HCT116 (cell line): ENCODE measurements at regions not wholly inside any gene's neighbourhood (a gene's known extent, or its start where the extent isn't known, plus 50 kb on each side); places are given as distances from the start of the nearest gene placed in this dataset.

Experiments used
- ATAC-seq: fragments of 200-7000 bp; cut with Tn5 transposase; 2 replicates; pipeline ENCODE4 v1.9.1; 2020; ENCODE audit warnings: mild to moderate bottlenecking, moderate library complexity
- BruUV-seq: library from RNA; stranded (reverse); fragments of 400-500 nt; replicated peaks from 2 replicates; lab custom pipeline; 2021; lab: Mats Ljungman, UMichigan
- CTCF ChIA-PET: fragments of 300-600 bp; sonication (Branson Sonifier 250); formaldehyde crosslinking; loops from one replicate; lab custom pipeline; 2021; ENCODE audit warnings: antibody characterized with exemption; lab: Charles Lee
- POLR2A ChIA-PET: fragments of 300-600, 350-600 bp; sonication (Branson Sonifier 250); formaldehyde crosslinking; loops from one replicate; lab custom pipeline; 2021; ENCODE audit warnings: antibody characterized with exemption; lab: Charles Lee
- RAD21 ChIA-PET, 2 experiments: fragments of 300-600 bp; sonication (Branson Sonifier 250); formaldehyde crosslinking; loops; one replicate each; lab custom pipeline; 2023; ENCODE audit warnings: low total read pairs in 2 of 2; ENCODE audit not compliant: uncharacterized antibody in 2 of 2, unreplicated experiment in 2 of 2, low non-redundant PET in 1 of 2; lab: Charles Lee
- DNase-seq: peaks from one replicate; pipeline ENCODE4 v3.0.0-alpha.2; 2010; ENCODE audit warnings: low read depth, low spot score
- H2AFZ ChIP-seq: fragments of 200-600 bp; shearing (Covaris generic), sonication (generic); 2 replicates; pipeline ENCODE4 v1.6.1; 2017; ENCODE audit warnings: low read depth, mixed run types, mixed read lengths, antibody characterized with exemption, low read length; ENCODE audit not compliant: poor library complexity, severe bottlenecking
- H3K27ac ChIP-seq: 2 replicates; pipeline ENCODE4 v1.5.1; 2012; ENCODE audit warnings: low read depth, low read length
- H3K27me3 ChIP-seq: fragments of 200-600 bp; sonication (generic); 2 replicates; pipeline ENCODE4 v1.6.1; 2016; ENCODE audit warnings: mixed run types, low read length, mixed read lengths; ENCODE audit not compliant: insufficient read depth
- H3K36me3 ChIP-seq, 2 experiments: fragments of 200-500 bp in 1 of 2; fragments of 200-600 bp in 1 of 2; sonication (Bioruptor generic) in 1 of 2; sonication (generic) in 1 of 2; 2 replicates each; pipeline versions ENCODE4 v1.5.1 to v1.6.1; 2014 to 2016; ENCODE audit warnings: low read length in 2 of 2, inconsistent platforms in 1 of 2, mixed read lengths in 1 of 2, mixed run types in 1 of 2; ENCODE audit not compliant: insufficient read depth in 2 of 2, control insufficient read depth in 1 of 2
- H3K4me1 ChIP-seq, 2 experiments: fragments of 200-600 bp in 1 of 2; sonication (generic) in 1 of 2; 2 replicates each; pipeline versions ENCODE4 v1.5.1 to v1.6.1; 2012 to 2017; ENCODE audit warnings: low read length in 2 of 2, inconsistent platforms in 1 of 2, mild to moderate bottlenecking in 1 of 2, mixed read lengths in 1 of 2, mixed run types in 1 of 2, moderate library complexity in 1 of 2; ENCODE audit not compliant: insufficient read depth in 2 of 2, control insufficient read depth in 1 of 2
- H3K4me2 ChIP-seq: fragments of 200-600 bp; sonication (generic); 2 replicates; pipeline ENCODE4 v1.6.1; 2017; ENCODE audit warnings: mixed run types, low read length, mixed read lengths
- H3K4me3 ChIP-seq, 2 experiments: fragments of 200-600 bp in 1 of 2; sonication (generic) in 1 of 2; replicated peaks in 1 of 2; 2 replicates each; pipeline ENCODE4 v1.5.1; 2011 to 2016; ENCODE audit warnings: low read length in 2 of 2, control low read depth in 1 of 2, low read depth in 1 of 2, mild to moderate bottlenecking in 1 of 2, mixed read lengths in 1 of 2, mixed run types in 1 of 2
- H3K79me2 ChIP-seq: fragments of 200-600 bp; sonication (generic); 2 replicates; pipeline ENCODE4 v1.6.1; 2017; ENCODE audit warnings: mild to moderate bottlenecking, mixed run types, low read length, moderate library complexity, mixed read lengths; ENCODE audit not compliant: insufficient read depth
- H3K9ac ChIP-seq: fragments of 200-600 bp; sonication (generic); 2 replicates; pipeline ENCODE4 v1.6.1; 2016; ENCODE audit warnings: low read length, mixed read lengths
- H3K9me2 ChIP-seq: fragments of 200-600 bp; sonication (generic), shearing (Covaris generic); 2 replicates; pipeline ENCODE4 v1.6.1; 2017; ENCODE audit warnings: mixed run types, mild to moderate bottlenecking, moderate library complexity; ENCODE audit not compliant: insufficient read depth
- H3K9me3 ChIP-seq, 2 experiments: fragments of 200-500 bp in 1 of 2; fragments of 200-600 bp in 1 of 2; sonication (Bioruptor generic) in 1 of 2; sonication (generic) in 1 of 2; 2 replicates each; pipeline ENCODE4 v1.6.1; 2014 to 2017; ENCODE audit warnings: low read length in 2 of 2, mixed read lengths in 2 of 2, inconsistent platforms in 1 of 2, low read depth in 1 of 2, mild to moderate bottlenecking in 1 of 2, mixed run types in 1 of 2, moderate library complexity in 1 of 2; ENCODE audit not compliant: control insufficient read depth in 1 of 2, insufficient read depth in 1 of 2
- H4K20me1 ChIP-seq: fragments of 200-600 bp; sonication (generic), shearing (Covaris generic); 2 replicates; pipeline ENCODE4 v1.6.1; 2017; ENCODE audit warnings: mixed run types, mild to moderate bottlenecking, moderate library complexity; ENCODE audit not compliant: insufficient read depth
- ATF3 ChIP-seq: IDR thresholded peaks from 2 replicates; pipeline ENCODE4 v1.6.1; 2012
- CBX3 ChIP-seq: IDR thresholded peaks from 2 replicates; pipeline ENCODE4 v1.6.1; 2012; ENCODE audit warnings: low read depth
- CEBPB ChIP-seq: IDR thresholded peaks from 2 replicates; pipeline ENCODE4 v1.6.1; 2012; ENCODE audit warnings: low read depth
- EGR1 ChIP-seq: IDR thresholded peaks from 2 replicates; pipeline ENCODE4 v1.6.1; 2012; ENCODE audit warnings: low read depth
- ELF1 ChIP-seq: IDR thresholded peaks from 2 replicates; pipeline ENCODE4 v1.6.1; 2012; ENCODE audit warnings: low read depth, borderline replicate concordance
- EZH2 ChIP-seq: fragments of 200-600 bp; sonication (generic); IDR thresholded peaks from 2 replicates; pipeline ENCODE4 v1.6.1; 2017; ENCODE audit warnings: antibody characterized with exemption, mixed run types
- EZH2phosphoT487 ChIP-seq: fragments of 200-600 bp; IDR thresholded peaks from 2 replicates; pipeline ENCODE4 v1.6.1; 2018; ENCODE audit warnings: antibody characterized with exemption, borderline replicate concordance
- FOSL1 ChIP-seq: IDR thresholded peaks from 2 replicates; pipeline ENCODE4 v1.6.1; 2012; ENCODE audit warnings: low read depth
- JUND ChIP-seq: IDR thresholded peaks from 2 replicates; pipeline ENCODE4 v1.6.1; 2012
- MAX ChIP-seq: IDR thresholded peaks from 2 replicates; pipeline ENCODE4 v1.6.1; 2012
- POLR2A ChIP-seq: IDR thresholded peaks from 2 replicates; pipeline ENCODE4 v1.7.0; 2011; ENCODE audit warnings: borderline replicate concordance; ENCODE audit not compliant: insufficient read depth, insufficient read length; ENCODE audit errors: extremely low read depth
- POLR2AphosphoS5 ChIP-seq: IDR thresholded peaks from 2 replicates; pipeline ENCODE4 v1.6.1; 2011; ENCODE audit warnings: mild to moderate bottlenecking, low read depth, low read length, moderate library complexity
- RAD21 ChIP-seq: IDR thresholded peaks from 2 replicates; pipeline ENCODE4 v1.6.1; 2012; ENCODE audit warnings: low read depth, mild to moderate bottlenecking
- REST ChIP-seq: IDR thresholded peaks from 2 replicates; pipeline ENCODE4 v1.6.1; 2012; ENCODE audit warnings: low read depth
- SIN3A ChIP-seq: IDR thresholded peaks from 2 replicates; pipeline ENCODE4 v1.6.1; 2012; ENCODE audit warnings: low read depth
- SP1 ChIP-seq: IDR thresholded peaks from 2 replicates; pipeline ENCODE4 v1.6.1; 2012; ENCODE audit warnings: low read depth
- TCF7L2 ChIP-seq: IDR thresholded peaks from 2 replicates; pipeline ENCODE4 v1.7.0; 2011; ENCODE audit warnings: borderline replicate concordance, inconsistent platforms; ENCODE audit not compliant: insufficient read depth, insufficient read length; ENCODE audit errors: extremely low read depth
- YY1 ChIP-seq: IDR thresholded peaks from 2 replicates; pipeline ENCODE4 v1.6.1; 2011; ENCODE audit warnings: low read length, low read depth, moderate library complexity, mild to moderate bottlenecking; ENCODE audit not compliant: insufficient replicate concordance; ENCODE audit errors: extremely low read depth
- ZBTB33 ChIP-seq: IDR thresholded peaks from 2 replicates; pipeline ENCODE4 v1.6.1; 2011; ENCODE audit warnings: mild to moderate bottlenecking, low read length, moderate library complexity; ENCODE audit not compliant: insufficient replicate concordance; ENCODE audit errors: extremely low read depth
- intact Hi-C: fragments of 100-400 bp; cut with micrococcal nuclease; formaldehyde crosslinking; loops from 2 replicates; pipeline ENCODE4 v1.10.0; 2022

GRCh38 chr3:24944805-24945520 lies 450.3 kb upstream of the THRB start:
- Histone ChIP-seq H3K4me2 (no peak overlapping the region), H3K4me1 (no peaks in the 10 kb centered on the region), H3K9me2 (no peaks in the 10 kb centered on the region), H2AFZ (no peak overlapping the region), H4K20me1 (no peaks in the 10 kb centered on the region), H3K4me3 (no peak overlapping the region), H3K9ac (no peak overlapping the region), H3K27ac (no peak overlapping the region), H3K9me3 (no peaks in the 10 kb centered on the region), H3K36me3 (no peaks in the 10 kb centered on the region), H3K79me2 (no peaks in the 10 kb centered on the region), H3K27me3 (peaks cover 11% of the 10 kb centered on the region)
- BruUV-seq: no TSS peak
- ATAC-seq (no peak), DNase-seq (no peak)
- RAD21 ChIA-PET: no interaction called here
- intact Hi-C loops: no loop called here
- POLR2A ChIA-PET: no interaction called here
- no peak for TF ChIP-seq EZH2phosphoT487
- no peak for TF ChIP-seq ELF1
- TF ChIP-seq SIN3A: no peak
- no peak for TF ChIP-seq SP1
- no peak for TF ChIP-seq CEBPB
- TF ChIP-seq ZBTB33: no peak
- no peak for TF ChIP-seq POLR2AphosphoS5
- TF ChIP-seq ATF3: no peak
- TF ChIP-seq REST: no peak
- TF ChIP-seq EGR1: no peak
- TF ChIP-seq RAD21: no peak
- no peak for TF ChIP-seq MAX
- no peak for TF ChIP-seq FOSL1
- no peak for TF ChIP-seq POLR2A
- TF ChIP-seq EZH2: no peak
- TF ChIP-seq JUND: no peak
- no peak for TF ChIP-seq YY1
- TF ChIP-seq CBX3: no peak
- TF ChIP-seq TCF7L2: no peak
- CTCF ChIA-PET: no interaction called here
